VCaP (cell line): ENCODE measurements at regions not wholly inside any gene's neighbourhood (a gene's known extent, or its start where the extent isn't known, plus 50 kb on each side); places are given as distances from the start of the nearest gene placed in this dataset.
"Not testable (repeated sequence)": the region's sequence is repeated elsewhere in the genome, so short reads cannot be mapped to it uniquely, and the experiment has no call there.

Source experiments
- H3K27ac ChIP-seq: fragments of 450-650 bp; 2 replicates; pipeline ENCODE4 v1.5.1; 2017
- CTCF ChIP-seq: fragments of 450-650 bp; conservative IDR thresholded peaks from 2 replicates; pipeline ENCODE4 v1.5.1; 2017; ENCODE audit warnings: mild to moderate bottlenecking, moderate library complexity

GRCh38 chr20:43829951-43830690, 84.5 kb upstream of the TOX2 start:
- no peak for TF ChIP-seq CTCF
- H3K27ac ChIP-seq: no peak overlapping the region

- TF ChIP-seq CTCF: no peak
These were observed 86.6 kb upstream of the TOX2 start for GRCh38 chr20:43827940-43828562.

GRCh38 chr20:43826943-43827342, 87.7 kb upstream of the TOX2 start:
- not testable (repeated sequence) for H3K27ac ChIP-seq

More at GRCh38 chr20:43827940-43828562, 86.6 kb upstream of the TOX2 start:
- H3K27ac ChIP-seq: no peak overlapping the region

- TF ChIP-seq CTCF: no peak
- H3K27ac ChIP-seq: no peak overlapping the region
These were observed 89.1 kb upstream of the TOX2 start for GRCh38 chr20:43825581-43825980.

- H3K27ac ChIP-seq: no peak overlapping the region
These were observed 89.6 kb upstream of the TOX2 start for GRCh38 chr20:43825051-43825402.

GRCh38 chr20:43824309-43825050, 90.2 kb upstream of the TOX2 start:
- H3K27ac ChIP-seq: no peak overlapping the region
- no peak for TF ChIP-seq CTCF

More at GRCh38 chr20:43825051-43825402, 89.6 kb upstream of the TOX2 start:
- no peak for TF ChIP-seq CTCF

GRCh38 chr20:43821795-43822194, 92.9 kb upstream of the TOX2 start:
- no peak for TF ChIP-seq CTCF
- H3K27ac ChIP-seq: no peak overlapping the region
